ENCODE measurements at regions not wholly inside any gene's neighbourhood (a gene's known extent, or its start where the extent isn't known, plus 50 kb on each side); places are given as distances from the start of the nearest gene placed in this dataset.

DNA sequence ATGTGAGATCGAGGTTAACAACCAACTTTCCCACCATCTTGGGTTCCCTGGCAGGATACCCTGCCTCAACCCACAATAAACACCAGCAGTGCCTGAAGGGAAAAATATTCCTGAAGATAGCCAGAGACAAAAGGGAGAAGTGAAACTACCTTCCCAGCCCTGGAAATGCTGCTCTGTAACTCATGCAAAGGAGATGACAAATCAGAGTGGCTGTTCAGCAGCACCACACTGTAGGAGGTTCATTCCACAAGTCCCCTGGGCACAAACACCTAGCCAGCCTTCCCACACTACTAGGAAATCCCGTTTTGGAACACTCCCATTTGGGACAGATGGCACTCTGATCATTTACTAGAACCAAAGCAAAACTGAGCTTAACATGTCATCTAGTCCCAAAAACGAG is 190.7 kb upstream of the RBBP8 start:
- intact Hi-C loops (cut with micrococcal nuclease) = no loop called here
- RAD21 ChIA-PET (ENCODE audit: low non-redundant PET in 1 of 2, low total read pairs in 2 of 2, uncharacterized antibody in 2 of 2, unreplicated experiment in 2 of 2) = no interaction called here

More for the DNA sequence above, 190.7 kb upstream of the RBBP8 start:
- H3K9me3 ChIP-seq (ENCODE audit: control insufficient read depth in 1 of 2, insufficient read depth in 1 of 2, low read depth in 1 of 2, low read length in 2 of 2) = no peaks in the 10 kb centered on the region
- ATAC-seq (no peak), DNase-seq (ENCODE audit: low read depth, low spot score) (no peak)
- no peaks in the 10 kb centered on the region for H3K79me2 ChIP-seq (ENCODE audit: insufficient read depth, low read length)
- no peaks in the 10 kb centered on the region for H3K27me3 ChIP-seq (ENCODE audit: insufficient read depth, low read length)
- H3K9ac ChIP-seq (ENCODE audit: low read length) = no peak overlapping the region
- H3K36me3 ChIP-seq (ENCODE audit: control insufficient read depth in 1 of 2, insufficient read depth in 2 of 2, low read length in 2 of 2) = no peaks in the 10 kb centered on the region
- no peak overlapping the region for H2AFZ ChIP-seq (ENCODE audit: low read depth, low read length, poor library complexity, severe bottlenecking)
- H3K4me2 ChIP-seq (ENCODE audit: low read length) = no peak overlapping the region
- BruUV-seq (replicated peaks) = no TSS peak
- no peak overlapping the region for H3K4me3 ChIP-seq (replicated peaks in 1 of 2; ENCODE audit: low read depth in 1 of 2, low read length in 2 of 2)
- H3K27ac ChIP-seq (ENCODE audit: low read depth, low read length) = no peak overlapping the region
- H4K20me1 ChIP-seq (ENCODE audit: insufficient read depth) = no peaks in the 10 kb centered on the region
- H3K4me1 ChIP-seq (ENCODE audit: control insufficient read depth in 1 of 2, insufficient read depth in 2 of 2, low read length in 2 of 2) = no peaks in the 10 kb centered on the region
- ChIA-PET POLR2A (no interaction called here), CTCF (no interaction called here)
- TF ChIP-seq SIN3A (IDR thresholded peaks at IDR 0.05; ENCODE audit: low read depth) (no peak), CEBPB (IDR thresholded peaks at IDR 0.05; ENCODE audit: low read depth) (no peak), FOSL1 (IDR thresholded peaks at IDR 0.05; ENCODE audit: low read depth) (no peak), TCF7L2 (IDR thresholded peaks at IDR 0.05; ENCODE audit: borderline replicate concordance, extremely low read depth, insufficient read depth, insufficient read length) (no peak), JUND (IDR thresholded peaks at IDR 0.05) (no peak), POLR2AphosphoS5 (IDR thresholded peaks at IDR 0.05; ENCODE audit: low read depth, low read length) (no peak), ZNF274 (IDR thresholded peaks at IDR 0.05; ENCODE audit: low read depth, low read length) (no peak), ZFX (IDR thresholded peaks at IDR 0.05) (no peak), CBX3 (IDR thresholded peaks at IDR 0.05; ENCODE audit: low read depth) (no peak), ATF3 (IDR thresholded peaks at IDR 0.05) (no peak), RAD21 (IDR thresholded peaks at IDR 0.05; ENCODE audit: low read depth) (no peak), EZH2 (IDR thresholded peaks at IDR 0.05) (no peak), SRF (IDR thresholded peaks at IDR 0.05; ENCODE audit: low read depth) (no peak), EZH2phosphoT487 (IDR thresholded peaks at IDR 0.05; ENCODE audit: borderline replicate concordance) (no peak), EGR1 (IDR thresholded peaks at IDR 0.05; ENCODE audit: low read depth) (no peak), ELF1 (IDR thresholded peaks at IDR 0.05; ENCODE audit: borderline replicate concordance, low read depth) (no peak), CTCF (IDR thresholded peaks at IDR 0.05 in 2 of 3, conservative IDR thresholded peaks at IDR 0.05 in 1 of 3; ENCODE audit: borderline replicate concordance in 1 of 3, insufficient read depth in 1 of 3, low read depth in 2 of 3, low read length in 2 of 3) (no peak)
- TF ChIP-seq, protein P1, sequence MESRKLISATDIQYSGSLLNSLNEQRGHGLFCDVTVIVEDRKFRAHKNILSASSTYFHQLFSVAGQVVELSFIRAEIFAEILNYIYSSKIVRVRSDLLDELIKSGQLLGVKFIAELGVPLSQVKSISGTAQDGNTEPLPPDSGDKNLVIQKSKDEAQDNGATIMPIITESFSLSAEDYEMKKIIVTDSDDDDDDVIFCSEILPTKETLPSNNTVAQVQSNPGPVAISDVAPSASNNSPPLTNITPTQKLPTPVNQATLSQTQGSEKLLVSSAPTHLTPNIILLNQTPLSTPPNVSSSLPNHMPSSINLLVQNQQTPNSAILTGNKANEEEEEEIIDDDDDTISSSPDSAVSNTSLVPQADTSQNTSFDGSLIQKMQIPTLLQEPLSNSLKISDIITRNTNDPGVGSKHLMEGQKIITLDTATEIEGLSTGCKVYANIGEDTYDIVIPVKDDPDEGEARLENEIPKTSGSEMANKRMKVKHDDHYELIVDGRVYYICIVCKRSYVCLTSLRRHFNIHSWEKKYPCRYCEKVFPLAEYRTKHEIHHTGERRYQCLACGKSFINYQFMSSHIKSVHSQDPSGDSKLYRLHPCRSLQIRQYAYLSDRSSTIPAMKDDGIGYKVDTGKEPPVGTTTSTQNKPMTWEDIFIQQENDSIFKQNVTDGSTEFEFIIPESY (IDR thresholded peaks at IDR 0.05; ENCODE audit: extremely low read depth, insufficient replicate concordance, low read length) = no peak
- TF ChIP-seq, protein P2, sequence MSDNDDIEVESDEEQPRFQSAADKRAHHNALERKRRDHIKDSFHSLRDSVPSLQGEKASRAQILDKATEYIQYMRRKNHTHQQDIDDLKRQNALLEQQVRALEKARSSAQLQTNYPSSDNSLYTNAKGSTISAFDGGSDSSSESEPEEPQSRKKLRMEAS (IDR thresholded peaks at IDR 0.05) = no peak
- 0 out of 2 replicates have a peak, but pooled peaks cover 9% of the 10 kb centered on the region for H3K9me2 ChIP-seq (ENCODE audit: insufficient read depth)

Measured in HCT116 (cell line).